BLaER1 treated with 17β-estradiol and CSF1 and Interleukin-3, amounts not matched to agents 10 nM and 100 nM (cell line): ENCODE measurements at regions not wholly inside any gene's neighbourhood (a gene's known extent, or its start where the extent isn't known, plus 50 kb on each side); places are given as distances from the start of the nearest gene placed in this dataset.

ENCODE experiments used
- H3K27ac ChIP-seq, 11 experiments: shearing (Covaris generic); formaldehyde crosslinking; 2 replicates each; pipeline ENCODE4 v1.8.1; 2022
- H3K27me3 ChIP-seq, 11 experiments: shearing (Covaris generic); formaldehyde crosslinking; 2 replicates each; pipeline ENCODE4 v1.8.1; 2022
- H3K36me3 ChIP-seq, 11 experiments: shearing (Covaris generic); formaldehyde crosslinking; 2 replicates each; pipeline ENCODE4 v1.8.1; 2022
- H3K4me1 ChIP-seq, 10 experiments: shearing (Covaris generic); formaldehyde crosslinking; 2 replicates each; pipeline ENCODE4 v1.8.1; 2022
- H3K4me2 ChIP-seq, 11 experiments: shearing (Covaris generic); formaldehyde crosslinking; 2 replicates each; pipeline ENCODE4 v1.8.1; 2022
- H3K4me3 ChIP-seq, 10 experiments: shearing (Covaris generic); formaldehyde crosslinking; 2 replicates each; pipeline ENCODE4 v1.8.1; 2022
- H3K9ac ChIP-seq, 11 experiments: shearing (Covaris generic); formaldehyde crosslinking; 2 replicates each; pipeline ENCODE4 v1.8.1; 2022
- H3K9me3 ChIP-seq, 11 experiments: shearing (Covaris generic); formaldehyde crosslinking; replicated peaks in 1 of 11; 2 replicates each; pipeline ENCODE4 v1.8.1; 2022
- H4K20me1 ChIP-seq, 11 experiments: shearing (Covaris generic); formaldehyde crosslinking; 2 replicates each; pipeline ENCODE4 v1.8.1; 2022
- Cebpa-rat ChIP-seq, 11 experiments: shearing (Covaris generic); IDR thresholded peaks; 2 replicates each; pipeline ENCODE4 v1.8.1; 2022

- Histone ChIP-seq H3K4me1 (peaks cover 0 to 16% (median 0%) of the 10 kb centered on the region in 10 experiments; a peak in 6 of 20 replicates), H3K4me3 (no peak overlapping the region), H3K27ac (no peak overlapping the region), H3K36me3 (no peaks in the 10 kb centered on the region), H3K9ac (no peak overlapping the region), H3K4me2 (no peak overlapping the region), H3K27me3 (no peaks in the 10 kb centered on the region), H4K20me1 (no peaks in the 10 kb centered on the region), H3K9me3 (peaks cover 0 to 9% (median 2%) of the 10 kb centered on the region in 11 experiments; a peak in 5 of 22 replicates)
- no peak for TF ChIP-seq Cebpa-rat (IDR thresholded peaks at IDR 0.05)
These were observed 103.1 kb upstream of the DYNLRB2 start for GRCh38 chr16:80437707-80438106.

GRCh38 chr16:80436510-80436909, 104.3 kb upstream of the DYNLRB2 start:
- no peak for TF ChIP-seq Cebpa-rat (IDR thresholded peaks at IDR 0.05)
- Histone ChIP-seq H4K20me1 (no peaks in the 10 kb centered on the region), H3K4me2 (no peak overlapping the region), H3K27ac (no peak overlapping the region), H3K9ac (no peak overlapping the region), H3K36me3 (no peaks in the 10 kb centered on the region), H3K27me3 (no peaks in the 10 kb centered on the region), H3K4me3 (no peak overlapping the region), H3K4me1 (peaks cover 0 to 16% (median 0%) of the 10 kb centered on the region in 10 experiments; a peak in 6 of 20 replicates), H3K9me3 (peaks cover 0 to 9% (median 2%) of the 10 kb centered on the region in 11 experiments; a peak in 5 of 22 replicates)

- Histone ChIP-seq H3K9ac (no peak overlapping the region), H3K27me3 (no peaks in the 10 kb centered on the region), H3K4me3 (no peak overlapping the region), H3K27ac (no peak overlapping the region), H3K36me3 (no peaks in the 10 kb centered on the region), H4K20me1 (no peaks in the 10 kb centered on the region), H3K4me2 (0 out of 22 replicates have a peak overlapping the region, but pooled peaks of 1 of the 11 experiments have one; percentile 4), H3K9me3 (peaks cover 0 to 21% (median 5%) of the 10 kb centered on the region in 11 experiments; a peak in 7 of 22 replicates), H3K4me1 (peaks cover 0 to 5% (median 0%) of the 10 kb centered on the region in 10 experiments; a peak in 1 of 20 replicates)
- no peak for TF ChIP-seq Cebpa-rat (IDR thresholded peaks at IDR 0.05)
These were observed 107.2 kb upstream of the DYNLRB2 start for GRCh38 chr16:80433623-80434022.

- peaks cover 0 to 11% (median 0%) of the 10 kb centered on the region in 11 experiments; a peak in 3 of 22 replicates for H3K9me3 ChIP-seq
- H3K27ac ChIP-seq: no peak overlapping the region
- no peak for TF ChIP-seq Cebpa-rat (IDR thresholded peaks at IDR 0.05)
These were observed 113.0 kb upstream of the DYNLRB2 start for GRCh38 chr16:80427795-80428194.

GRCh38 chr16:80418517-80419355, 122.1 kb upstream of the DYNLRB2 start:
- Histone ChIP-seq H3K27ac (no peak overlapping the region), H3K4me3 (no peak overlapping the region), H3K4me1 (peaks cover 0 to 3% (median 0%) of the 10 kb centered on the region in 10 experiments; a peak in 2 of 20 replicates), H3K27me3 (no peaks in the 10 kb centered on the region), H4K20me1 (no peaks in the 10 kb centered on the region), H3K36me3 (no peaks in the 10 kb centered on the region), H3K9ac (no peak overlapping the region), H3K9me3 (peaks cover 0 to 14% (median 0%) of the 10 kb centered on the region in 11 experiments; a peak in 6 of 22 replicates), H3K4me2 (no peak overlapping the region)
- TF ChIP-seq Cebpa-rat (IDR thresholded peaks at IDR 0.05): no peak

More at GRCh38 chr16:80427795-80428194, 113.0 kb upstream of the DYNLRB2 start:
- H3K9ac ChIP-seq: no peak overlapping the region
- no peaks in the 10 kb centered on the region for H4K20me1 ChIP-seq
- H3K4me3 ChIP-seq: no peak overlapping the region
- H3K4me1 ChIP-seq: no peaks in the 10 kb centered on the region
- no peaks in the 10 kb centered on the region for H3K36me3 ChIP-seq
- no peaks in the 10 kb centered on the region for H3K27me3 ChIP-seq
- no peak overlapping the region for H3K4me2 ChIP-seq

- no peak overlapping the region for H3K4me2 ChIP-seq
- no peaks in the 10 kb centered on the region for H3K27me3 ChIP-seq
- no peak overlapping the region for H3K9ac ChIP-seq
- no peak for TF ChIP-seq Cebpa-rat (IDR thresholded peaks at IDR 0.05)
- no peaks in the 10 kb centered on the region for H3K36me3 ChIP-seq
- H4K20me1 ChIP-seq: no peaks in the 10 kb centered on the region
- no peak overlapping the region for H3K4me3 ChIP-seq
- peaks cover 0 to 14% (median 0%) of the 10 kb centered on the region in 11 experiments; a peak in 6 of 22 replicates for H3K9me3 ChIP-seq
- peaks cover 0 to 3% (median 0%) of the 10 kb centered on the region in 10 experiments; a peak in 2 of 20 replicates for H3K4me1 ChIP-seq
- H3K27ac ChIP-seq: no peak overlapping the region
These were observed 123.0 kb upstream of the DYNLRB2 start for GRCh38 chr16:80417706-80418271.

- no peak overlapping the region for H3K27ac ChIP-seq
- no peaks in the 10 kb centered on the region for H3K27me3 ChIP-seq
- H4K20me1 ChIP-seq: no peaks in the 10 kb centered on the region
- no peaks in the 10 kb centered on the region for H3K36me3 ChIP-seq
- no peak overlapping the region for H3K9ac ChIP-seq
- no peak for TF ChIP-seq Cebpa-rat (IDR thresholded peaks at IDR 0.05)
- no peak overlapping the region for H3K4me2 ChIP-seq
- H3K4me3 ChIP-seq: no peak overlapping the region
- no peaks in the 10 kb centered on the region for H3K4me1 ChIP-seq
- no peaks in the 10 kb centered on the region for H3K9me3 ChIP-seq
These were observed 132.8 kb upstream of the DYNLRB2 start for GRCh38 chr16:80408014-80408413.

GRCh38 chr16:80407265-80407987, 133.4 kb upstream of the DYNLRB2 start:
- H3K9ac ChIP-seq: no peak overlapping the region
- TF ChIP-seq Cebpa-rat (IDR thresholded peaks at IDR 0.05): no peak
- no peaks in the 10 kb centered on the region for H3K9me3 ChIP-seq
- no peaks in the 10 kb centered on the region for H4K20me1 ChIP-seq
- H3K27me3 ChIP-seq: no peaks in the 10 kb centered on the region
- no peaks in the 10 kb centered on the region for H3K36me3 ChIP-seq
- H3K4me2 ChIP-seq: no peak overlapping the region
- H3K27ac ChIP-seq: no peak overlapping the region
- H3K4me1 ChIP-seq: no peaks in the 10 kb centered on the region
- H3K4me3 ChIP-seq: no peak overlapping the region

GRCh38 chr16:80404847-80405246, 135.9 kb upstream of the DYNLRB2 start:
- Histone ChIP-seq H4K20me1 (no peaks in the 10 kb centered on the region), H3K4me3 (no peak overlapping the region), H3K4me1 (no peaks in the 10 kb centered on the region), H3K9ac (no peak overlapping the region), H3K9me3 (no peaks in the 10 kb centered on the region), H3K27ac (no peak overlapping the region), H3K4me2 (no peak overlapping the region), H3K27me3 (no peaks in the 10 kb centered on the region), H3K36me3 (no peaks in the 10 kb centered on the region)
- no peak for TF ChIP-seq Cebpa-rat (IDR thresholded peaks at IDR 0.05)
